Uterus (tissue), 3 donors: ENCODE measurements at regions not wholly inside any gene's neighbourhood (a gene's known extent, or its start where the extent isn't known, plus 50 kb on each side); places are given as distances from the start of the nearest gene placed in this dataset.

Experiments
- DNase-seq, 2 donors: peaks; one replicate each; pipeline ENCODE4 v3.0.0-alpha.2; 2019 to 2020
- H3K27ac ChIP-seq, 2 donors: fragments of 200-600 bp; sonication (generic); 1 replicate in 1 of 2; 2 replicates in 1 of 2; pipeline ENCODE4 v1.5.1; 2016 to 2018
- H3K27me3 ChIP-seq, 2 donors: fragments of 200-600 bp; sonication (generic); one replicate each; pipeline ENCODE4 v1.5.1; 2018 to 2019; ENCODE audit warnings: control low read depth in 1 of 2
- H3K36me3 ChIP-seq, 2 donors: fragments of 200-600 bp; sonication (generic); one replicate each; pipeline ENCODE4 v1.5.1; 2019; ENCODE audit warnings: control low read depth in 1 of 2
- H3K4me1 ChIP-seq, 2 donors: fragments of 200-600 bp; sonication (generic); one replicate each; pipeline ENCODE4 v1.5.1; 2018 to 2019; ENCODE audit warnings: control low read depth in 1 of 2
- H3K4me3 ChIP-seq, 2 donors: fragments of 200-600 bp; sonication (generic); 1 replicate in 1 of 2; 2 replicates in 1 of 2; pipeline ENCODE4 v1.5.1; 2018 to 2019; ENCODE audit warnings: mild to moderate bottlenecking in 1 of 2
- H3K9me3 ChIP-seq, 2 donors: fragments of 200-600 bp; sonication (generic); one replicate each; pipeline ENCODE4 v1.5.1; 2019; ENCODE audit warnings: control low read depth in 1 of 2
- CTCF ChIP-seq, 4 experiments: fragments of 200-600 bp in 2 of 4; fragments of 450-650 bp in 2 of 4; sonication (generic) in 2 of 4; IDR thresholded peaks; one replicate each; pipeline ENCODE4 v1.5.1; 2016 to 2019; ENCODE audit warnings: antibody characterized with exemption in 4 of 4, mild to moderate bottlenecking in 2 of 4, moderate library complexity in 1 of 4
- POLR2A ChIP-seq, 2 donors: fragments of 450-650 bp; IDR thresholded peaks; one replicate each; pipeline ENCODE4 v1.6.1; 2016; ENCODE audit warnings: antibody characterized with exemption in 2 of 2, mild to moderate bottlenecking in 1 of 2, moderate library complexity in 1 of 2
- intact Hi-C: fragments of 100-400 bp; cut with DNase I; formaldehyde crosslinking; loops from one replicate; pipeline ENCODE4 v1.15.1; 2023; ENCODE audit warnings: low total_unique reads
- donor health status: DM: yes; HTN: yes; CAD: no.

GRCh38 chr11:101202614-101203013 is 73.0 kb upstream of the PGR start:
- no peaks in the 10 kb centered on the region for H3K27me3 ChIP-seq
- H3K4me3 ChIP-seq, result no peak overlapping the region
- no peak for DNase-seq
- no peaks in the 10 kb centered on the region for H3K36me3 ChIP-seq
- TF ChIP-seq POLR2A (IDR thresholded peaks at IDR 0.05) (no peak), CTCF (IDR thresholded peaks at IDR 0.05) (no peak)
- peaks cover 0 to 7% of the 10 kb centered on the region in 2 donors for H3K9me3 ChIP-seq
- intact Hi-C loops, result no loop called here
- H3K27ac ChIP-seq, result no peak overlapping the region
- no peaks in the 10 kb centered on the region for H3K4me1 ChIP-seq

GRCh38 chr11:101199416-101199815 is 69.8 kb upstream of the PGR start:
- peaks cover 0 to under 1% of the 10 kb centered on the region in 2 donors for H3K36me3 ChIP-seq
- no peak overlapping the region for H3K4me3 ChIP-seq
- H3K9me3 ChIP-seq, result no peaks in the 10 kb centered on the region
- intact Hi-C loops, result no loop called here
- no peaks in the 10 kb centered on the region for H3K4me1 ChIP-seq
- no peak for DNase-seq
- no peaks in the 10 kb centered on the region for H3K27me3 ChIP-seq
- TF ChIP-seq CTCF (IDR thresholded peaks at IDR 0.05) (no peak), POLR2A (IDR thresholded peaks at IDR 0.05) (no peak)
- no peak overlapping the region for H3K27ac ChIP-seq

DNA sequence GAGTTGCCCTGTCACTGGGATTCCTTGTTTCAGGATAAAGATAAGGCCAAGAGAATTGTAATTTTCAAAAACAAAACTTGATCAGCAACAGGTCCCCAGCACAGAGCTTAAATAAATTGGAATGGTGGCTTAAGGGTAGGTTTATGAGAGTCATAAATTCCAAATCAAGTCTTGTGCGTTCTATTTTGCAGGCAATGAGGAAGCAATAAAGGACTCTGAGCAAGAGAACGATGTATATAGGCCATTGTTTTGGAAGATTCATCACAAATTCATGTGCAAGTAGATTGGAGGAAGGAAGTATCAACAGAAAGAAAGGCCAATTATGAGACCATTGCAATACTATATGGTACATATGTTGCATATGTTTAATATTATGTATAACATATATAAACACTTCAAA is 65.7 kb upstream of the PGR start:
- DNase-seq, result no peak
- Histone ChIP-seq H3K4me3 (no peak overlapping the region), H3K27ac (no peak overlapping the region), H3K4me1 (no peaks in the 10 kb centered on the region), H3K9me3 (no peaks in the 10 kb centered on the region), H3K36me3 (peaks cover 0 to 3% of the 10 kb centered on the region in 2 donors), H3K27me3 (no peaks in the 10 kb centered on the region)
- TF ChIP-seq POLR2A (IDR thresholded peaks at IDR 0.05), result no peak
- no peak for TF ChIP-seq CTCF (IDR thresholded peaks at IDR 0.05)
- intact Hi-C loops, result no loop called here

DNA sequence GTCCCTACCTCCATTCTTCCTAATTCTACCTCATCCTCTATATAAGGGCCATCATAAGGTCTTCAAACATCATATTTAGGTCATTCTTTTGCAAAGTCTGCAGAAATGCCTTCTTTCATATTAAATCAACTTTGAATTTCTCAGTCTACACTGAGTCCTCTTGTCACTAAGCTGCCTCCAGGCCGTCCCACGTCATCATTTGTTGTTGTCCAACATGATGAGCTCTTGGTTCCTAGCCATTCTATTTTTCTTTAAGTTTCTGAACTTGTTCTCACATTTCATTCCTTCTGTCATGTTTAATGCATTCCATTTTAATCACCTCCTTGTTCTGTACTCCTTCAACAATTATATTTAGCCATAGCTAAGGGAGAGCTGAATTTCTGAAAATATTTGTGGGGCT is 59.2 kb upstream of the PGR start:
- no peak overlapping the region for H3K4me3 ChIP-seq
- no peaks in the 10 kb centered on the region for H3K36me3 ChIP-seq
- H3K9me3 ChIP-seq, result no peaks in the 10 kb centered on the region
- H3K27ac ChIP-seq, result peak overlapping the region; percentile 60 to 84
- no peaks in the 10 kb centered on the region for H3K27me3 ChIP-seq
- peaks cover 0 to 7% of the 10 kb centered on the region in 2 donors for H3K4me1 ChIP-seq
- TF ChIP-seq CTCF (IDR thresholded peaks at IDR 0.05) (peak in 1 of 4 experiments; percentile 5), POLR2A (IDR thresholded peaks at IDR 0.05) (no peak)
- no peak for DNase-seq
- intact Hi-C loops, result no loop called here

DNA sequence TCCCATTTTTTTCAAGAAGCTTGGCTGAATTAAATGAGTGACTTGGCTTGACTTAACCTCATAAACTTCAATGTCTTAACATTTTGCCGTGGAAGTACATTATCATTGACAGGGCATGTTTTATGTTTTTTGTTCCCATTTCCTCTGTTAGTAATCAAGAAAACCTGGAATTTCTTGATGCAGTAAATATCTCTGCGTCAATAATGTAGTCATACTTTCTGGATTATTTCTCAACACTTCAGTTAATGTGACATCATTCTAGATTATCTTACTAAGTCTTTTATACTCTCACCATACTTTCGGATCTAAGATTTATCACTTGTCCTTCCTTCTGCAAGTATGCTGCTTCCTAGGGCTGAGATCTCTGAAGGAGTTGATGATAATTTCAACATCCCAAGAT is 58.6 kb upstream of the PGR start:
- TF ChIP-seq CTCF (IDR thresholded peaks at IDR 0.05), result no peak
- no peak for TF ChIP-seq POLR2A (IDR thresholded peaks at IDR 0.05)
- H3K27ac ChIP-seq, result peak overlapping the region; percentile 60 to 84
- intact Hi-C loops, result no loop called here

More for the DNA sequence above, 58.6 kb upstream of the PGR start:
- no peaks in the 10 kb centered on the region for H3K9me3 ChIP-seq
- no peak for DNase-seq
- no peak overlapping the region for H3K4me3 ChIP-seq
- no peaks in the 10 kb centered on the region for H3K27me3 ChIP-seq
- H3K4me1 ChIP-seq, result peaks cover 0 to 7% of the 10 kb centered on the region in 2 donors
- H3K36me3 ChIP-seq, result no peaks in the 10 kb centered on the region
